ENCODE measurements at regions not wholly inside any gene's neighbourhood (a gene's known extent, or its start where the extent isn't known, plus 50 kb on each side); places are given as distances from the start of the nearest gene placed in this dataset.

DNA sequence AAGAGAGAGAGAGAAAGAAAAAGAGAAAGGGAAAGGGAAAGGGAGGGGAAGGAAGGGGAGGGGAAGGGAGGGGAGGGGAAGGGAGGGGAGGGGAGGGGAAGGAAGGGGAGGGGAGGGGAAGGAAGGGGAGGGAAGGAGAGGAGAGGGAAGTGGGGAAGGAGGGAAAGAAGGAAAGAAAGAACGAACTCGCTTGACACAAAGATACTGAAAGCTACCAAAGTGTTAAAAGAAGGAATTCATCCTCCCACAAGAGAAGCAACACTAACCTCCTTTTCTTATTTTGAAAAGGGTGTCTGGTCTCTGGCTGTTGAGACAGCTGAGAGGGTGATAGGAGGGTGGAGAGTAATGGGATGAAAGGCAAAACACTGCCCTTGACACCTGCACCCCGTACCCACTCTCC lies 172.6 kb downstream of the SHANK2 start:
- TF ChIP-seq, protein P1, sequence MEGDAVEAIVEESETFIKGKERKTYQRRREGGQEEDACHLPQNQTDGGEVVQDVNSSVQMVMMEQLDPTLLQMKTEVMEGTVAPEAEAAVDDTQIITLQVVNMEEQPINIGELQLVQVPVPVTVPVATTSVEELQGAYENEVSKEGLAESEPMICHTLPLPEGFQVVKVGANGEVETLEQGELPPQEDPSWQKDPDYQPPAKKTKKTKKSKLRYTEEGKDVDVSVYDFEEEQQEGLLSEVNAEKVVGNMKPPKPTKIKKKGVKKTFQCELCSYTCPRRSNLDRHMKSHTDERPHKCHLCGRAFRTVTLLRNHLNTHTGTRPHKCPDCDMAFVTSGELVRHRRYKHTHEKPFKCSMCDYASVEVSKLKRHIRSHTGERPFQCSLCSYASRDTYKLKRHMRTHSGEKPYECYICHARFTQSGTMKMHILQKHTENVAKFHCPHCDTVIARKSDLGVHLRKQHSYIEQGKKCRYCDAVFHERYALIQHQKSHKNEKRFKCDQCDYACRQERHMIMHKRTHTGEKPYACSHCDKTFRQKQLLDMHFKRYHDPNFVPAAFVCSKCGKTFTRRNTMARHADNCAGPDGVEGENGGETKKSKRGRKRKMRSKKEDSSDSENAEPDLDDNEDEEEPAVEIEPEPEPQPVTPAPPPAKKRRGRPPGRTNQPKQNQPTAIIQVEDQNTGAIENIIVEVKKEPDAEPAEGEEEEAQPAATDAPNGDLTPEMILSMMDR (IDR thresholded peaks at IDR 0.05; ENCODE audit: control extremely low read depth in 1 of 3, insufficient read depth in 1 of 3, low read depth in 1 of 3, low read length in 3 of 3): no peak
- TF ChIP-seq POLR2A (IDR thresholded peaks at IDR 0.05; ENCODE audit: control extremely low read depth in 1 of 2, low read depth in 2 of 2, low read length in 2 of 2): no peak
- no peak for TF ChIP-seq EP300 (IDR thresholded peaks at IDR 0.05; ENCODE audit: borderline replicate concordance in 1 of 2, low read depth in 2 of 2, low read length in 2 of 2)
- TF ChIP-seq JUN (IDR thresholded peaks at IDR 0.05; ENCODE audit: low read depth, low read length): no peak
- TF ChIP-seq SIN3A (conservative IDR thresholded peaks at IDR 0.05 in 1 of 2, IDR thresholded peaks at IDR 0.05 in 1 of 2; ENCODE audit: low read depth in 1 of 2, low read length in 2 of 2): no peak
- no peak for TF ChIP-seq SP2 (IDR thresholded peaks at IDR 0.05; ENCODE audit: low read length)
- no peak for TF ChIP-seq POLR2AphosphoS5 (IDR thresholded peaks at IDR 0.05; ENCODE audit: low read depth, low read length)
- no peak for TF ChIP-seq TAF7 (optimal IDR thresholded peaks at IDR 0.05; ENCODE audit: borderline replicate concordance, low read depth, low read length)
- no peak for TF ChIP-seq SP1 (IDR thresholded peaks at IDR 0.05; ENCODE audit: low read depth, low read length)
- TF ChIP-seq EZH2 (IDR thresholded peaks at IDR 0.05; ENCODE audit: low read depth, low read length, severe bottlenecking): no peak
- no peak for TF ChIP-seq CBX8 (IDR thresholded peaks at IDR 0.05; ENCODE audit: borderline replicate concordance, low read depth, low read length)

Measured in H1 (cell line).